Sigmoid colon (tissue), 4 donors: ENCODE measurements at regions not wholly inside any gene's neighbourhood (a gene's known extent, or its start where the extent isn't known, plus 50 kb on each side); places are given as distances from the start of the nearest gene placed in this dataset.

Source experiments
- POLR2A ChIP-seq, 2 donors: fragments of 450-650 bp; IDR thresholded peaks; one replicate each; pipeline ENCODE4 v1.6.1; 2016; ENCODE audit warnings: antibody characterized with exemption in 2 of 2, mild to moderate bottlenecking in 2 of 2, moderate library complexity in 2 of 2
- POLR2AphosphoS5 ChIP-seq, 4 donors: sonication (generic); formaldehyde crosslinking; IDR thresholded peaks; one replicate each; pipeline ENCODE4 v1.6.1; 2017; ENCODE audit warnings: antibody characterized with exemption in 4 of 4

GRCh38 chrY:15343522-15343921 is 819.2 kb downstream of the NLGN4Y start:
- TF ChIP-seq POLR2A (IDR thresholded peaks at IDR 0.05): no peak
- no peak for TF ChIP-seq POLR2AphosphoS5 (IDR thresholded peaks at IDR 0.05)
